ENCODE measurements at regions not wholly inside any gene's neighbourhood (a gene's known extent, or its start where the extent isn't known, plus 50 kb on each side); places are given as distances from the start of the nearest gene placed in this dataset.
"Not testable (repeated sequence)": the region's sequence is repeated elsewhere in the genome, so short reads cannot be mapped to it uniquely, and the experiment has no call there.

- no peak for DNase-seq (ENCODE audit: low read depth)
These were observed 57.5 kb upstream of the DYNLT3 start for GRCh38 chrX:37904833-37905232.

- peak; percentile 69 for DNase-seq (ENCODE audit: low read depth)
These were observed 58.2 kb upstream of the DYNLT3 start for GRCh38 chrX:37905436-37906147.

- no peak for DNase-seq (ENCODE audit: low read depth)
These were observed 59.0 kb upstream of the DYNLT3 start for GRCh38 chrX:37906357-37906756.

DNA sequence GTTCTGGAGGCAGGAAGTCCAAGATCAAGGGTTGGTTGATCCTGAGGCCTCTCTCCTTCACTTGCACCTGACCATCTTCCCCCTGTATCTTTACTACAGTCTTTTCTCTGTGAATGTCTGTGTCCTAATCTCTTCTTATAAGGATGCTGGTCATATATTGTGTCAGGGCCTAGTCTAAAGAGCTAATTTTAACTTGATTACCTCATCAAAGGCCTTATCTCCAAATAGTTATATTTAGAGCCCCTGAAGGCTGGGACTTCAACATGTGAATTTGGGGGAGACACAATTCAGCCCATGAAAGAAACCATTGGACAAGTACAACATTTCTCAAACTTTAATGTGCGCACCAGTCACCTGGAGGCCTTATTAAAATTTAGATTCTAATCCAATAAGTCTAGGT lies 62.8 kb upstream of the DYNLT3 start:
- no peak for DNase-seq (ENCODE audit: low read depth)

GRCh38 chrX:37912304-37912703 lies 64.9 kb upstream of the DYNLT3 start:
- DNase-seq (ENCODE audit: low read depth), result peak; percentile 77

GRCh38 chrX:37912777-37913176 lies 65.4 kb upstream of the DYNLT3 start:
- no peak for DNase-seq (ENCODE audit: low read depth)

GRCh38 chrX:37918168-37918567 lies 70.8 kb upstream of the DYNLT3 start:
- DNase-seq (ENCODE audit: low read depth), result no peak

- no peak for DNase-seq (ENCODE audit: low read depth)
These were observed 71.3 kb upstream of the DYNLT3 start for GRCh38 chrX:37918703-37919102.

- DNase-seq (ENCODE audit: low read depth), result peak; percentile 84
These were observed 74.4 kb upstream of the DYNLT3 start for GRCh38 chrX:37921758-37922157.

DNA sequence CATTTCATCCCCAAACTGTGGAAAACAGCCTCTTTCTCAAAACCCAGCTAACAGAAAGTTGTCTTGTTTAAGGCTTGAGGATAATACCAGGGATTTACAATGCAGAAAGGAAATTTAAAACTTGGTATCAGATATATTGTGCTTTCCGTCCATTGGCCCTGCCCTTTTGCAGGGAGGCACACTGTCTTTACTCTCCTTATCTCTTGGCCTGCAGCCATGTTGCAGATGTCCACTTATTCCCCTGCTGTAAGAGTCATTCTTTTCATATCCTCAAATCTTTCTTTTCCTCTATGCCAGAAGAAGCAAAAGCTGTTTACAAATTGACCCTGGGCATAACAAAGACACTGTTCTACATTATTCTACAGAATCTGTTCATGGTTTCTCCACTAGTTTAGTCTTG lies 75.6 kb upstream of the DYNLT3 start:
- peak; percentile 53 for DNase-seq (ENCODE audit: low read depth)

DNA sequence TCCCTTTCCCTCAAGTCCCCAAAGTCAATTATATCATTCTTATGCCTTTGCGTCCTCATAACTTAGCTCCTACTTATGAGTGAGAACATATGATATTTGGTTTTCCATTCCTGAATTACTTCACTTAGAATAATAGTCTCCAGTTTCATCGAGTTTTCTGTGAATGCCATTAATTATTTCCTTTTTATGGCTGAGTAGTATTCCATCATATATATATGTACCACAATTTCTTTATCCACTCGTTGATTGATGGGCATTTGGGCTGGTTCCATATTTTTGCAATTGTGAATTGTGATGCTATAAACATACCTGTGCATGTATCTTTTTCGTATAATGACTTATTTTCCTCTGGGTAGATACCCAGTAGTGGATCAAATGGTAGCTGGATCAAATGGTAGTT lies 78.4 kb upstream of the DYNLT3 start:
- not testable (repeated sequence) for DNase-seq (ENCODE audit: low read depth)

DNA sequence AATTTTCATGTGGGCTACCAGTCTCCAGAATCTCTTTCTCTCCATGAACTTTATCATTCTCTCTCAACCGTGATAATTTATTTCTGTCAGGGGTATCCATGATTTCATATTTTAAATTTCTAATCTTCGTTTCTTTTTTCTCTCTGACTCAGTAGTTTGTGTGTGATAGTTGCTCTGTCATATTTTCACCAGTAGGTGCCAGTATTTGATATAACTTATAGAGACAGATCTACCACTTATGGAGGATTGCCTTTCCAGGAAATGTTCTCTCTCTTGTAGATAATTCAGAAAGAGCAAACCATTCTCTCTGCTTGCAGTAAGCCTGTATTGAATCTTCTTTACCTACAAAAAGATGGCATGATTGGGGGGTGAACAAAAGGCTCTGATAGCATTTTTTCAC lies 79.3 kb upstream of the DYNLT3 start:
- peak; percentile 60 for DNase-seq (ENCODE audit: low read depth)

- DNase-seq (ENCODE audit: low read depth), result no peak
These were observed 64.2 kb upstream of the SYTL5 start for GRCh38 chrX:37942170-37942569.

DNA sequence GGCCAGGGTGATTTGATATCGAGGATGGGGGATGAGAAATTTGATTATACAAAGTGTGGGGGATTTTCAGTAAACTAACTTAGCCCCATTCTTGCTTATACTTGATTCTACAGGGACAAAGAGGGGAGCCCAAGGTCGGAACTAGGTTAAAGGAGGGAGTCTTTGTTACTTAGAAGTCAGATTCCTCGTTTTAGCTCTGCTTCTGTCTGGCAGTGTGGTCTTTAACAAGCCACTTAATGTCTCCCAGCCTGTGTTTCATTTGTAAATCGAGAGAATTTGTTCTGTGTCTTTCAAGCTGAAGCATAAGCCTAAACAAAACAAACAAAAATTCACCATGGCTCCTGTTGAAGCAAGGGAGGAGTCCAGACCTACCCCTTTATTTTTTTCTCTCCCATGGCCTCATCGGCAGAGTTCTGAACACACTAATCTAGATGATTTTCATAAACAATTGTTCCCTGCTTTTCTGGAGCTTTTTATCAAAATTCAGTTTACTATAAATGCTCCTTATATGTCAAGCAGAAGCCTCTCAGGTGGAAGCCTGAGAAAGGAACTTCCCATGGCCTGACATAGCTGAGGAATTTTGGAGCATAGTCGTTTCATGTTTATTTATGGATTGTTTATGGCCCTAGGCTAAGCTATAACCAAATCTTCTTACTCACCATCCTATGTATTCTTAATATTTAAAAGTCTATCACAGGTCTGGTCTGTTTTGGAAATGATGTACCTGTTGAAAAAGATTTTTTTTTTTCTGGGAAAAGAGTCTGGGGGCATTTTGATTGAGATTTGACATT lies 62.6 kb upstream of the SYTL5 start:
- no peak for DNase-seq (ENCODE audit: low read depth)

DNA sequence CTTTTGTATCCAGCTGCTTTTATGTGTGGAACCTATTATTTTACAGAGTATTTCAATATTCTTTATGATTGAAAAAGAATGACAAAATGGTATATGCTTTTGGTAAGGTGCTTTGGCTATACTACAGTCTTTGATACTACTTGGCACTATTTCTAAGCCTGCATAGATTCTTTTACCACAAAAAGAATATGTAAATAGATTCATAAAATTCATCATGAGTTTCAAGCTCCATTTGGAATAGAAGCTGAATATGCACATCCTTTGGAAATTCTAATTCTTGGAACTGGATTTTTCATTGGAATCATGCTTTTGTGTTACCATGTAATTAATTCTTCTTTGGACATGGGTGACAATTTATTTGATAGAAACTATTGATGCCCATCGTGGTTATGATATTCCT lies 60.2 kb upstream of the SYTL5 start:
- DNase-seq (ENCODE audit: low read depth), result no peak

DNA sequence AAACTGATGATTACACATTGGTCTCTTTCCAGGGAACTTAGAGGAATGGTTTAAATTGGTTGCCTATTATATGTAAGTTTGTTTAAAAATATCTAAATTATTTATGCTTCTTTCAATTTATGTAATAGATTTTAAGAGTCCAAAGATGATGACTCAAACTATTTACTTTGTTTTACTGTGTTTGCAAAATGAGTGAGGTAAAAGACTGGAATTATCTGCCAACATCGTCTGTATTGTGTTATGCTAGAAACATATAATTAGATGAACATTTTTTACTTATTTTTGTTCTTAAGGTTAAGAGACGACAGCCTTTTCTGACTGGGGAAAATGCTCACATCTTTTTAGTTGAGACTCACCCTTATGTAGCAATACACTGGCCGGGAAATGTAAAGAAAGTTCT lies 51.1 kb upstream of the SYTL5 start:
- no peak for DNase-seq (ENCODE audit: low read depth)

DNA sequence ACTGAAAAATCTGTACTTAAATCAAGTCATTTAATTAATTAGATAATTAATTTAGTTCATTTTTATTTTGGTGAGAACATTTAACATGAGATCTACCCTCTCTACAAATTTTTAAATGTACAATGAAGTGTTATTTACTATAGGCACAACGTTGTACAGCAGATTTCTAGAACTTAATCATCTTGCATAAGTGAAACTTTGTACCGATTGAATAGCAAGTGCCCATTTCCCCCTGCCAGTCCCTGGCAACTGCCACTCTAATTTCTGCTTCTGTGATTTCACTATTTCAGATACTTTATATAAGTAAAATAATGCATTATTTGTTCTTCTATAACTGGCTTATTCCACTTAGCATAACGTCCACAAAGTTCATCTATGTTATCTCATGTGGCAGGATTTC lies 50.1 kb upstream of the SYTL5 start:
- no peak for DNase-seq (ENCODE audit: low read depth)
